PFSK-1 (cell line): ENCODE measurements at regions not wholly inside any gene's neighbourhood (a gene's known extent, or its start where the extent isn't known, plus 50 kb on each side); places are given as distances from the start of the nearest gene placed in this dataset.

Experiments
- FOXP2 ChIP-seq: optimal IDR thresholded peaks from 2 replicates; pipeline ENCODE3; 2011; ENCODE audit warnings: borderline replicate concordance, control low read depth, inconsistent platforms; ENCODE audit not compliant: insufficient read depth; ENCODE audit errors: extremely low read length, extremely low read depth
- REST ChIP-seq, 2 experiments: IDR thresholded peaks; 2 replicates each; pipeline versions ENCODE4 v1.6.1 to v1.8.0; 2011 to 2012; ENCODE audit warnings: low read depth in 2 of 2, low read length in 2 of 2, control low read depth in 1 of 2, inconsistent platforms in 1 of 2, mild to moderate bottlenecking in 1 of 2, moderate library complexity in 1 of 2; ENCODE audit not compliant: insufficient read depth in 1 of 2
- SIN3A ChIP-seq: IDR thresholded peaks from 2 replicates; pipeline ENCODE4 v1.6.1; 2012; ENCODE audit warnings: mild to moderate bottlenecking, low read length, moderate library complexity, borderline replicate concordance; ENCODE audit not compliant: insufficient read depth
- TAF1 ChIP-seq: IDR thresholded peaks from 2 replicates; pipeline ENCODE4 v1.6.1; 2012; ENCODE audit warnings: low read length, control low read depth, borderline replicate concordance; ENCODE audit not compliant: insufficient read depth

DNA sequence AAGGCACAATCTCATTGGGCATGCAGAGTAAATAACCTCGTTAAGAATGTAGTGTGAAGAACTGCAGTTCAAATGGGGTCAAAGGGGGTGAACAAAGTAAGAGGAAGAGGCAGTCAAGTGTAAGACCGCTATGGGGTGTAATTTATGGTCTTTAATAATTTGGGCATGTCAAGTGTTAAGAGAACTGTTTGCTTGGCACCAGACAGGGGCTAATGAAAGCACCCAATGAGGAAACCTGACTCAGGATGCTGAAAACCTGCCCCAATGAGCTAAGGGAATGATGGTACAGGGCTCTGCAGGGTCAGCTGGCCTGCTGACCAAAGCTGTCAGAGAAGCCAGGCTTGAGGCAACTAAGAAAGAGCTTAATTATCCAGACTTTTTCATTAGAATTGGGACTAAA is 368.1 kb downstream of the DTWD2 start:
- TF ChIP-seq REST (IDR thresholded peaks at IDR 0.05; ENCODE audit: insufficient read depth in 1 of 2, low read depth in 2 of 2, low read length in 2 of 2) = no peak
- no peak for TF ChIP-seq SIN3A
- TF ChIP-seq TAF1 = no peak
- TF ChIP-seq FOXP2 = no peak
